NCI-H510A (cell line): ENCODE measurements at regions not wholly inside any gene's neighbourhood (a gene's known extent, or its start where the extent isn't known, plus 50 kb on each side); places are given as distances from the start of the nearest gene placed in this dataset.

Experiments used
- DNase-seq: peaks from one replicate; lab custom pipeline; 2025; lab: John Stamatoyannopoulos, UW

- DNase-seq: no peak
These were observed 762.1 kb downstream of the LTN1 start for GRCh38 chr21:28230559-28230958.

DNA sequence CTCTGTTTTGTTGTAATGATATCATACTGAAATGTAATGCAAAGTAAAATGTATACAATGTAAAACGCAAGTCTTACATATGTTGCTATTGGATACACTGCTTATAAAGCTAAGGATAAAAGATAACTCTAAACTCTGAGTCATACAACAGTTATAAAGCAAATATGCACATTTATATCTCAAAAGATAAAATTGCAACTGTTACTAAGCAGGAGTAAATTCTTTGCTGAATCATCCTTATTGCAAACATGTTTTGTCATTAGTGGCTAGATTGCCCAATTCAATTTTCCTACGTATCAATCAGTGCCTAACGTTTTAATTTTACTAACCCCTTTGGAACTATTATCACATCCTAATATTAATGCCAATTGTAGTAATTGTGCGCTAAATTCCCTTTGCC is 762.9 kb downstream of the LTN1 start:
- DNase-seq: no peak

- no peak for DNase-seq
These were observed 764.1 kb downstream of the LTN1 start for GRCh38 chr21:28228636-28228995.

GRCh38 chr21:28227881-28228635 is 764.6 kb downstream of the LTN1 start:
- no peak for DNase-seq

DNA sequence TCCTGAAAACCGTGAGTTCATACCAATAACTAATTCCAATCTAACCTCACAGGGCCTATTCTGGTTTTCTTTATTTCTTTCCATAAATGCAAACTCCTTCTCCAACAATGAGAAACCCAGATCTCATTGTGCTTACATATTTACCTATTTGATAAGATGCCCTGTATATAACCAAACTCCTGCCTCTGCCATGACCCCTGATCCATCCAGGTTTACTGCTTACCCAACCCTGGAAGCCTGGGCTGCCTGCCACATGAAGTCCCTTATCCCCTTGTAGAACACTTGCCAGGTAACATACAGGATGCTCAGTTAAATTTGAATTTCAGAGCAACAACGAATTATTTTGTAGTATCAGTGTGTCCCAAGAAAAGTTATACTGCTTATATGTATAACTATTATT is 766.1 kb downstream of the LTN1 start:
- no peak for DNase-seq

DNA sequence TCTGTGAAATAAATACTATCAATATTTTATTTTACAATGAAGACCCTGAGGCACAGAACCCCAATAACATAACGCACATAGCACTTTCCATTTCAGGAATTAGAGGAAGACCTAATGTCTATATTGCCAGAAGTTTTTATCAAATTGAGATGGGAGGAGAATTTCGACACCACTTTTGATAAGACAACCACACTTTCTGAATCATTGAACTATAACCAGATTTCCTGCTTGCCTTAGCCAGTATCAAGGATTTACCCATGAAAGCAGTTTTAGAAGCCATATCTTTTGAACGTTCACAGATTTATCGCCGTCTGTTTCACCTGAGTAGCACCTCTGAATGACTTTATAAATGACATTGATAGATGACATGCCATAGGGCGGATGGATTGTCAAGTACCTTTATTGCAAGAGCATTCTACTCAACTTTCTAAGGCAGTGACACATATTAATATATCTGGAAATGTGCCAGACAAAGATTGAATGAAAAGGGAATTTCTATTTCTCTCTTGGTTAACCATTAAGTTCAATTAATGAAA is 768.4 kb downstream of the LTN1 start:
- no peak for DNase-seq

- DNase-seq: no peak
These were observed 770.7 kb downstream of the LTN1 start for GRCh38 chr21:28221984-28222383.

GRCh38 chr21:28220680-28221079 is 772.0 kb downstream of the LTN1 start:
- DNase-seq: no peak

GRCh38 chr21:28216976-28217523 is 775.6 kb downstream of the LTN1 start:
- no peak for DNase-seq

DNA sequence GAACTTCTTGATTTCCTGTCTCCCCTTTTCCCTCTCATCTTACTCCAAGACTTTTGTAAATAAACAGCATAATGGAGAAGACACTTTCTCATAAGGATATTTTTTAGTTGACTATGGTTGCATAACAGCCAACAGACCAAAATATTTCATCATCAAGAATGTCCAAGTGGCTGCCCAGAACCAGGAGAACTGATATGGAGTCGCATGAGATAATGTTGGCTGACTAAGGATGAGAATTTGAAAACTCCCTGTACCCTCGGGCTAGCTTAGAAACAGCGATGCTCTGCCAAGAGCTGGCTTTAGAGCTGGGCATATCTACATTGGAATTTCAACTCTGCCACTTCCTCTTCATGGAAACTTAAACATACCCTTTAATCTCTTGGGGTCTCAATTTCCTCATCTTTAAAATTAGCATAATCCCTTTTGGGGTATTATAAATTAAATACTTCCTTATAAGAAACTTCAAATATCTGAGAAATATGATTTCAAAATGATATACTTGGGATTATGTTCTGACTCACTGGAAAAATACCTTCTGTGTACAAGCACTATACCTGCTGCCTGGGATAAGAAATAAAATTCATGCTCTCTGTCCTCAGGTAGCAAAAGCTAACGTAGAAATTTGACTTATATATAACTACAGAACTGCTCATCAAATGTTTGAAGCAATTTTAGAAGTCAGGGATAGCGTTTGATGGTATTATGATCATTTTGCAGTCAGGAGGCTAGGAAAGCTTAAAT is 777.3 kb downstream of the LTN1 start:
- no peak for DNase-seq

DNA sequence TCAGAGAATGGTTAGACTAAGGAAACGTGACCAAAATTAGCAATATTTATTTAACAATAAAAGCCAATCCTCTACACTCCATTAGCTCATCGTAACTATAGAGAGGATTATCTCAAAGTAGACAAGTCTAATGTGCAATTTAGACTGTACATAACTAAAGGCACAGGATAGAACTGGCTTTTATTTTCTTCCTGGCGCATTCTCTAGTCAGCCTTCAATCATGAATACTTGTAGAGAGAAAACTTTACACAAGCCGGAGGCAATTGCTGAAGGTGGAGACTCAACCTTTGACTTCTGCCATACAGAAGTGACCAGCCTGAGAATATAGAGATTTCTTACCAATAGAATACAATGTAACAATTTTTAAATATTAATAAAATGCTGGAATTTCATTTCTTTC is 777.9 kb downstream of the LTN1 start:
- no peak for DNase-seq

GRCh38 chr21:28213261-28213660 is 779.4 kb downstream of the LTN1 start:
- no peak for DNase-seq

- no peak for DNase-seq
These were observed 780.6 kb downstream of the LTN1 start for GRCh38 chr21:28212061-28212460.

DNA sequence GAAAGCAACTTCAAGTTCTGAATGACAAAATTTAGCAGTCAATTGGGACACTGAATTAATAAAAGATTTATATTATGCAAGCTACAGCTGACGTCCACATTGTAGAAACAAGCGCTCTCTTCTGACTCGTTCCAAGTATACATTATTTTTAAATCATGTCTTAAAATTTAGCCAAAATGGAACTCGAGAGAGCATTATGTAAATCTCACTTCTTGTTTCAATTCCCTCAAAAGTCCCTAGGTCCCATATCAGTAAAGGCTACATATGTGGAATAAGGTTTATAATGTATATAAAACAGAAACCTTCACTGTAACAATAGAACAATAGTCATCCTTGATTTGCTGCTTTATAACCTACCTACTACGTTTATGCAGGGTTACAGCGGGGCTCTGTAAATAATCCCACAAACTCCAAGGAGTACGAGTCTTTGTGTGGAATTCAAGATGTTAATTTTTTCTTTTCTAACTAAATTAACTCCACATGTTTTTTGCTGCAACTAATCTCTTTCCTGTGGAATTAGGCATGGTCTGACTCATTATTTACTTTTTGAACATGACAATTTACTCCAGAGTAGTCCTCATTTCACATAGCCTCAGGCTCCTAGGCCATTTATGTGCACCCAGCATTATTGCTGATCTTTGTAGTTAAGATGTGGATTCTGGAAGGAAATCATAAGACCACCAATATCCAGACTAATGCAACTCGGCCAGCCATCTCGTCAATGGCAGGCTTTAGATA is 785.1 kb downstream of the LTN1 start:
- DNase-seq: no peak

DNA sequence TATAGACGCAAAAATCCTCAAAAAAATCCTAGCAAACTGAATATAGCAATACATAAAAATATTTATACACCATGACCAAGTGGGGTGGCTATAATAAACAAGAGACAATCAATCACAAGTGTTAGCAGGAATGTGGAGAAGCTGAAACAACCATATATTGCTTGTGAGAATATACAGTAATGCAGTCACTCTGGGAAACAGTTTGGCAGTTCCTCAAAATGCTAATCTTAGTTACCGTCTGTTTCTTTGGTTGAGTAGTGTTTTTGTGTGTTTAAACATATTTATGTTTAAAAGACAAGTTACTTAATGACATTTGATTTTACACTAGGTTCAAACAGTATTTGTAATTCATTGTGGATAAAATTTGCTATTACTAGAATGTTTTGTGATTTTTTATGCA is 792.0 kb downstream of the LTN1 start:
- DNase-seq: no peak

GRCh38 chr21:28196981-28197380 is 795.7 kb downstream of the LTN1 start:
- DNase-seq: no peak

- DNase-seq: no peak
These were observed 799.5 kb downstream of the LTN1 start for GRCh38 chr21:28193189-28193588.

DNA sequence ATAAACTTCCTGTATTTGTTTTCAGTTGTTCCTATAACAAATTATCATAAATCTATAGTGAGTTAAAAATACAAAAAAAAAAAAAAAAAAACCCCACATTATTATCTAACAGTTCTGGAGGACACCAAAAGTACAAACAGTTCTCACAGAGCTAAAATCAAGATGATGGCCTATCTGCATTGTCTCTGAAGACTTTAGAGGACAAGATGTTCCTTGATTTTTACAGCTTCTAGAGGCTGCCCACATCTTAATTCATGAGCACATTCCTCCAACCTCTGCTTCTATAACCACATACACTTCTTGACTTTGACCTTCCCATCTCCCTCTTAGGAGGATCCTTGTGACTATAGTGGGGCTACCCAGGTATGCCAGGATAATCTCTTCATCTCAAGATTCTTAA is 806.1 kb downstream of the LTN1 start:
- DNase-seq: no peak

DNA sequence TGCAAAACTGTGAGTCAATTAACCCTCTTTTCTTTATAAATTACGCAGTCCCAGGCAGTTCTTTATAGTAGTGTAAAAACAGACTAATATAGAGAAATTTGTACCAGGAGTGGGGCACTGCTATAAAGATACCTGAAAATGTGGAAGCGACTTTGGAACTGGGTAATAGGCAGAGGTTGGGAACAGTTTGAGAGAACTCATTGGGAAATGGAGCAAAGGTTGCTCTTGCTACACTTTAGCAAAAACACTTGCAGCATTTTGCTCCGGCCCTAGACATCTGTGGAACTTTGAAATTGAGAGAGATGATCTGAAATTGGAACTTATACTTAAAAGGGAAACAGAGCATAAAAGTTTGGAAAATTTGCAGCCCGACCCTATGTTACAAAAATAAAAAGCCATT is 810.9 kb downstream of the LTN1 start:
- no peak for DNase-seq

- no peak for DNase-seq
These were observed 813.5 kb downstream of the LTN1 start for GRCh38 chr21:28179136-28179535.

GRCh38 chr21:28177124-28177523 is 815.6 kb downstream of the LTN1 start:
- no peak for DNase-seq

DNA sequence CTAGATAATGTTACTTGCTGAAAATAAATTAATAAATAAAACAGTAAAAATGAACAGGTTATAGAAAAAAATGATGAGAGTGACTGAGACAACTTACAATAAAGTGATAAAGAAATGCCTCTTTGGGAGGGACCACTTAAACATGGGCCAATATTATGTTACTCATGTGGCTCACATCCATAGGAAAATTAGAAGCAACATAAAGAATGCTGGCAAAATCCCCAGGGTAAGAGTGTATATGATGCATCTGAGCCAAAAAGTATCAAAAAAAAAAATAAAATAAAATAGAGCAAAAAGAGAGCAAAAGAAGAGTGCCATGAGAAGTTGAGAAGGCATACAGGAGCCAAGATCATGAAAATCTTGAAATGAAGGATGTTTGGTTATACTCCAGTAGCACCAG is 818.0 kb downstream of the LTN1 start:
- DNase-seq: no peak

DNA sequence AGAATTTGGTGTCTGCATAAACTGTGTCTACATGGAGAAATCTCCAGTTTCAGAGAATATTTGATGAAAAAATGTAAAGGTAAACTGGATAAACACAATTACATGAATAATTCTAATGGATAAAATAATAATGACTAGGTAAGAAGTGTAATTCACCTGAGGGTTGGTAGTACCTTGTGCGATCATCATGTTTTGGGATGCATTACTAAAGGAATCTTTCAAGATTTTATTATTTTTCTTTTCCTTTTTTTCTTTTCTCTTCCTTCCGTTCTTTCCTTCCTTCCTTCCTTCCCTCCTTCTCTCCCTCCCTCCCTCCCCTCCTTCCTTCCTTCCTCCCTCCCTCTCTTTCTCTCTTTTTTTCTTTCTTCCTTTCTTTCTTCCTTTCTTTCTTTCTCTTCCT is 818.7 kb downstream of the LTN1 start:
- no peak for DNase-seq
